ENCODE measurements at regions not wholly inside any gene's neighbourhood (a gene's known extent, or its start where the extent isn't known, plus 50 kb on each side); places are given as distances from the start of the nearest gene placed in this dataset.

GRCh38 chr5:1743061-1743768 is 56.4 kb downstream of the MRPL36 start:
- no peak for TF ChIP-seq RAD21 (IDR thresholded peaks at IDR 0.05; ENCODE audit: low read depth)
- TF ChIP-seq EP300 (IDR thresholded peaks at IDR 0.05; ENCODE audit: borderline replicate concordance): no peak
- TF ChIP-seq CREB1 (IDR thresholded peaks at IDR 0.05; ENCODE audit: low read depth): no peak
- no peak for TF ChIP-seq YY1 (IDR thresholded peaks at IDR 0.05; ENCODE audit: low read depth)
- TF ChIP-seq, protein P1, sequence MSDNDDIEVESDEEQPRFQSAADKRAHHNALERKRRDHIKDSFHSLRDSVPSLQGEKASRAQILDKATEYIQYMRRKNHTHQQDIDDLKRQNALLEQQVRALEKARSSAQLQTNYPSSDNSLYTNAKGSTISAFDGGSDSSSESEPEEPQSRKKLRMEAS (IDR thresholded peaks at IDR 0.05): no peak
- TF ChIP-seq, protein P2, sequence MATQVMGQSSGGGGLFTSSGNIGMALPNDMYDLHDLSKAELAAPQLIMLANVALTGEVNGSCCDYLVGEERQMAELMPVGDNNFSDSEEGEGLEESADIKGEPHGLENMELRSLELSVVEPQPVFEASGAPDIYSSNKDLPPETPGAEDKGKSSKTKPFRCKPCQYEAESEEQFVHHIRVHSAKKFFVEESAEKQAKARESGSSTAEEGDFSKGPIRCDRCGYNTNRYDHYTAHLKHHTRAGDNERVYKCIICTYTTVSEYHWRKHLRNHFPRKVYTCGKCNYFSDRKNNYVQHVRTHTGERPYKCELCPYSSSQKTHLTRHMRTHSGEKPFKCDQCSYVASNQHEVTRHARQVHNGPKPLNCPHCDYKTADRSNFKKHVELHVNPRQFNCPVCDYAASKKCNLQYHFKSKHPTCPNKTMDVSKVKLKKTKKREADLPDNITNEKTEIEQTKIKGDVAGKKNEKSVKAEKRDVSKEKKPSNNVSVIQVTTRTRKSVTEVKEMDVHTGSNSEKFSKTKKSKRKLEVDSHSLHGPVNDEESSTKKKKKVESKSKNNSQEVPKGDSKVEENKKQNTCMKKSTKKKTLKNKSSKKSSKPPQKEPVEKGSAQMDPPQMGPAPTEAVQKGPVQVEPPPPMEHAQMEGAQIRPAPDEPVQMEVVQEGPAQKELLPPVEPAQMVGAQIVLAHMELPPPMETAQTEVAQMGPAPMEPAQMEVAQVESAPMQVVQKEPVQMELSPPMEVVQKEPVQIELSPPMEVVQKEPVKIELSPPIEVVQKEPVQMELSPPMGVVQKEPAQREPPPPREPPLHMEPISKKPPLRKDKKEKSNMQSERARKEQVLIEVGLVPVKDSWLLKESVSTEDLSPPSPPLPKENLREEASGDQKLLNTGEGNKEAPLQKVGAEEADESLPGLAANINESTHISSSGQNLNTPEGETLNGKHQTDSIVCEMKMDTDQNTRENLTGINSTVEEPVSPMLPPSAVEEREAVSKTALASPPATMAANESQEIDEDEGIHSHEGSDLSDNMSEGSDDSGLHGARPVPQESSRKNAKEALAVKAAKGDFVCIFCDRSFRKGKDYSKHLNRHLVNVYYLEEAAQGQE (IDR thresholded peaks at IDR 0.05; ENCODE audit: low read depth): no peak
- TF ChIP-seq NFIC (IDR thresholded peaks at IDR 0.05): no peak
- no peak for TF ChIP-seq TAF1 (IDR thresholded peaks at IDR 0.05; ENCODE audit: low read depth)
- TF ChIP-seq TEAD4 (IDR thresholded peaks at IDR 0.05): no peak
- TF ChIP-seq FOXM1 (IDR thresholded peaks at IDR 0.05; ENCODE audit: borderline replicate concordance, low read depth): no peak
- TF ChIP-seq ZBTB7A (IDR thresholded peaks at IDR 0.05; ENCODE audit: low read depth): no peak
- TF ChIP-seq EGR1 (IDR thresholded peaks at IDR 0.05): no peak
- no peak for TF ChIP-seq TCF12 (IDR thresholded peaks at IDR 0.05; ENCODE audit: low read depth)
